ENCODE measurements at regions not wholly inside any gene's neighbourhood (a gene's known extent, or its start where the extent isn't known, plus 50 kb on each side); places are given as distances from the start of the nearest gene placed in this dataset.
A peak's percentile ranks its signal among the peaks of the same experiment; 100 is the strongest.

GRCh38 chr2:236859908-236860307 is 225.8 kb upstream of the COPS8 start:
- Mint-ChIP-seq H3K4me1 (ENCODE audit: low read depth) (peaks cover 28% of the 10 kb centered on the region), H3K36me3 (ENCODE audit: low read depth) (peaks cover 11% of the 10 kb centered on the region), H3K4me3 (no peak overlapping the region), H3K9me3 (peaks cover 8% of the 10 kb centered on the region), H3K27me3 (ENCODE audit: insufficient read depth) (peaks cover 1% of the 10 kb centered on the region; the same call in 1 of the 2 replicates), H3K27ac (no peak overlapping the region)
- DNase-seq, result no peak
- TF ChIP-seq CTCF (IDR thresholded peaks at IDR 0.05), result no peak

- no peaks in the 10 kb centered on the region for H3K27me3 Mint-ChIP-seq (ENCODE audit: insufficient read depth)
- H3K9me3 Mint-ChIP-seq, result peaks cover 13% of the 10 kb centered on the region; the same call in 1 of the 2 replicates
- H3K4me3 Mint-ChIP-seq, result no peak overlapping the region
- no peak for DNase-seq
- peaks cover 16% of the 10 kb centered on the region for H3K36me3 Mint-ChIP-seq (ENCODE audit: low read depth)
- no peak overlapping the region; the same call in 1 of the 2 replicates for H3K27ac Mint-ChIP-seq
- peaks cover 28% of the 10 kb centered on the region for H3K4me1 Mint-ChIP-seq (ENCODE audit: low read depth)
- TF ChIP-seq CTCF (IDR thresholded peaks at IDR 0.05), result no peak
Observed at GRCh38 chr2:236861196-236861875, 224.4 kb upstream of the COPS8 start.

- Mint-ChIP-seq H3K27me3 (ENCODE audit: insufficient read depth) (no peaks in the 10 kb centered on the region), H3K36me3 (ENCODE audit: low read depth) (peaks cover 21% of the 10 kb centered on the region), H3K27ac (peak overlapping the region; percentile 92), H3K9me3 (peaks cover 13% of the 10 kb centered on the region; the same call in 1 of the 2 replicates), H3K4me1 (ENCODE audit: low read depth) (peaks cover 28% of the 10 kb centered on the region), H3K4me3 (no peak overlapping the region)
- TF ChIP-seq CTCF (IDR thresholded peaks at IDR 0.05), result no peak
- DNase-seq, result no peak
Observed at GRCh38 chr2:236861944-236862343, 223.7 kb upstream of the COPS8 start.

GRCh38 chr2:236862526-236862925 is 223.2 kb upstream of the COPS8 start:
- Mint-ChIP-seq H3K4me1 (ENCODE audit: low read depth) (peaks cover 28% of the 10 kb centered on the region), H3K27ac (peak overlapping the region; percentile 92), H3K4me3 (peak overlapping the region; percentile 64), H3K9me3 (peaks cover 13% of the 10 kb centered on the region; the same call in 1 of the 2 replicates), H3K36me3 (ENCODE audit: low read depth) (peaks cover 24% of the 10 kb centered on the region), H3K27me3 (ENCODE audit: insufficient read depth) (no peaks in the 10 kb centered on the region)
- DNase-seq, result no peak
- no peak for TF ChIP-seq CTCF (IDR thresholded peaks at IDR 0.05)

- H3K27ac Mint-ChIP-seq, result peak overlapping the region; percentile 92
- peak; percentile 94 for DNase-seq
- peak overlapping the region; percentile 64 for H3K4me3 Mint-ChIP-seq
- H3K4me1 Mint-ChIP-seq (ENCODE audit: low read depth), result peaks cover 34% of the 10 kb centered on the region
- peaks cover 13% of the 10 kb centered on the region; the same call in 1 of the 2 replicates for H3K9me3 Mint-ChIP-seq
- H3K36me3 Mint-ChIP-seq (ENCODE audit: low read depth), result peaks cover 24% of the 10 kb centered on the region
- no peak for TF ChIP-seq CTCF (IDR thresholded peaks at IDR 0.05)
- no peaks in the 10 kb centered on the region for H3K27me3 Mint-ChIP-seq (ENCODE audit: insufficient read depth)
Observed at GRCh38 chr2:236862961-236863728, 222.5 kb upstream of the COPS8 start.

Data from HFFc6 (cell line).